Neuronal stem cell (in vitro differentiated cells): ENCODE measurements at regions not wholly inside any gene's neighbourhood (a gene's known extent, or its start where the extent isn't known, plus 50 kb on each side); places are given as distances from the start of the nearest gene placed in this dataset.
"Not testable (repeated sequence)": the region's sequence is repeated elsewhere in the genome, so short reads cannot be mapped to it uniquely, and the experiment has no call there.

Experiments
- DNase-seq: peaks from one replicate; pipeline ENCODE4 v3.0.0-alpha.2; 2013; ENCODE audit warnings: low spot score
- H2AFZ ChIP-seq: one replicate; pipeline ENCODE4 v1.6.1; 2013; ENCODE audit warnings: mild to moderate bottlenecking, low read length, inconsistent platforms
- H2AK5ac ChIP-seq: 2 replicates; pipeline ENCODE4 v1.6.1; 2013; ENCODE audit warnings: low read depth, mild to moderate bottlenecking, inconsistent platforms, low read length, moderate library complexity, mixed read lengths
- H2BK120ac ChIP-seq: 2 replicates; pipeline ENCODE4 v1.6.1; 2013; ENCODE audit warnings: low read depth, mild to moderate bottlenecking, inconsistent platforms, low read length, moderate library complexity, mixed read lengths
- H2BK12ac ChIP-seq: one replicate; pipeline ENCODE4 v1.6.1; 2013; ENCODE audit warnings: low read length, inconsistent platforms
- H2BK15ac ChIP-seq: 2 replicates; pipeline ENCODE4 v1.6.1; 2013; ENCODE audit warnings: mild to moderate bottlenecking, low read length, inconsistent platforms, mixed read lengths
- H2BK5ac ChIP-seq: one replicate; pipeline ENCODE4 v1.6.1; 2013; ENCODE audit warnings: inconsistent platforms, mild to moderate bottlenecking, low read length, moderate library complexity
- H3K14ac ChIP-seq: one replicate; pipeline ENCODE4 v1.6.1; 2013; ENCODE audit warnings: low read length, inconsistent platforms
- H3K18ac ChIP-seq: 2 replicates; pipeline ENCODE4 v1.6.1; 2013; ENCODE audit warnings: low read length, inconsistent platforms
- H3K23ac ChIP-seq: 2 replicates; pipeline ENCODE4 v1.6.1; 2013; ENCODE audit warnings: low read depth, mild to moderate bottlenecking, mixed read lengths, low read length, inconsistent platforms; ENCODE audit not compliant: poor library complexity
- H3K27ac ChIP-seq: replicated peaks from 3 replicates; pipeline ENCODE4 v1.5.1; 2013; ENCODE audit warnings: low read length, inconsistent platforms
- H3K27me3 ChIP-seq, 3 experiments: 2 replicates each; pipeline ENCODE4 v1.6.1; 2013; ENCODE audit warnings: low read length in 3 of 3, mild to moderate bottlenecking in 2 of 3, inconsistent platforms in 1 of 3, low read depth in 1 of 3, mixed read lengths in 1 of 3, moderate library complexity in 1 of 3; ENCODE audit not compliant: control insufficient read depth in 3 of 3, insufficient read depth in 3 of 3
- H3K36me3 ChIP-seq, 2 donors: replicated peaks in 1 of 2; 2 replicates each; pipeline ENCODE4 v1.6.1; 2013; ENCODE audit warnings: low read length in 2 of 2; ENCODE audit not compliant: control insufficient read depth in 2 of 2, insufficient read depth in 2 of 2
- H3K4ac ChIP-seq: 2 replicates; pipeline ENCODE4 v1.6.1; 2013; ENCODE audit warnings: inconsistent platforms, mild to moderate bottlenecking, low read length, moderate library complexity
- H3K4me1 ChIP-seq, 2 donors: 1 replicate in 1 of 2; 2 replicates in 1 of 2; pipeline ENCODE4 v1.6.1; 2013; ENCODE audit warnings: low read length in 2 of 2, low read depth in 1 of 2; ENCODE audit not compliant: control insufficient read depth in 2 of 2, insufficient read depth in 1 of 2
- H3K4me2 ChIP-seq: one replicate; pipeline ENCODE4 v1.6.1; 2013; ENCODE audit warnings: mild to moderate bottlenecking, low read length, inconsistent platforms; ENCODE audit not compliant: insufficient read depth, poor library complexity, severe bottlenecking
- H3K4me3 ChIP-seq, 2 donors: 2 replicates each; pipeline ENCODE4 v1.5.1; 2013; ENCODE audit warnings: low read length in 2 of 2, mild to moderate bottlenecking in 2 of 2, inconsistent platforms in 1 of 2, moderate library complexity in 1 of 2
- H3K79me1 ChIP-seq: one replicate; pipeline ENCODE4 v1.6.1; 2013; ENCODE audit warnings: low read depth, mild to moderate bottlenecking, inconsistent platforms, low read length, moderate library complexity
- H3K9ac ChIP-seq: one replicate; pipeline ENCODE4 v1.6.1; 2013; ENCODE audit warnings: mild to moderate bottlenecking, low read depth, low read length, inconsistent platforms; ENCODE audit not compliant: poor library complexity
- H3K9me3 ChIP-seq, 2 donors: replicated peaks in 1 of 2; 2 replicates each; pipeline versions ENCODE3 to v1.6.1; 2013; ENCODE audit warnings: low read length in 2 of 2, mild to moderate bottlenecking in 2 of 2, inconsistent platforms in 1 of 2, low read depth in 1 of 2, mixed read lengths in 1 of 2, moderate library complexity in 1 of 2; ENCODE audit not compliant: control insufficient read depth in 2 of 2, insufficient read depth in 1 of 2
- H4K8ac ChIP-seq: one replicate; pipeline ENCODE4 v1.6.1; 2013; ENCODE audit warnings: low read depth, mild to moderate bottlenecking, inconsistent platforms, low read length, moderate library complexity
- H4K91ac ChIP-seq: one replicate; pipeline ENCODE4 v1.6.1; 2013; ENCODE audit warnings: low read length, low read depth, mild to moderate bottlenecking, inconsistent platforms; ENCODE audit not compliant: poor library complexity
- WGBS, 2 donors: extraction: QIAGEN DNeasy Blood & Tissue Kit; methylation state at CpG; one replicate each; pipeline ENCODE4 v1.1.7; 2013; ENCODE audit warnings: missing lambda C conversion rate in 2 of 2, mixed read lengths in 1 of 2; ENCODE audit not compliant: insufficient read length in 2 of 2, insufficient replicate concordance in 1 of 2; ENCODE audit errors: extremely low coverage in 2 of 2; 5-methylcytosine and 5-hydroxymethylcytosine counted together

DNA sequence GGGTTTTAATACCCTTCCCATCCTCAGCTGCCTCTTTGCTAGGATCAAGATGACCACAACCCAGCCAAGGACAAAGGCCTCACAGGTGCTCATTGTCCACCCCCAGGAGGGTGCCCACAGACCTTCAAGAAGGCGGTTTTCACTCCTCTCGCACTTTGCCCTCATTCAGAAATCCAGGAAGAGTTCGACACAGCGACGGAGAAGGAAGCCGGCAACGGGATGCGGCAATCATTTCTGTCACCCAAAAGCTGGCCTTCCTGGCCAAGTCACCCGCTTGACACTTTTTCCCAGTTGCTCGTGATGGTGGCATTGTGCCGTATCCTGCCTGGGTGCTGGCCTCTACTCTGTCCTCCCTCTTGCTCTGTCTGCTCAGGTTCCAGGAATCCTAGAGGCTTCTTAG is 293.0 kb upstream of the ZNF337 start:
- not testable (repeated sequence) for H2BK12ac ChIP-seq, H4K91ac ChIP-seq, H3K4me1 ChIP-seq, H3K23ac ChIP-seq, H3K18ac ChIP-seq, H3K4ac ChIP-seq, H3K36me3 ChIP-seq, H3K4me3 ChIP-seq, H3K27ac ChIP-seq, H3K14ac ChIP-seq, H3K9me3 ChIP-seq, H3K27me3 ChIP-seq, H2BK120ac ChIP-seq, H3K4me2 ChIP-seq, H2BK15ac ChIP-seq, DNase-seq, H3K79me1 ChIP-seq, H2BK5ac ChIP-seq, H3K9ac ChIP-seq, H4K8ac ChIP-seq, H2AK5ac ChIP-seq, H2AFZ ChIP-seq
- WGBS, 2 donors = no CpG with 5 or more reads among the region's 11 CpGs

DNA sequence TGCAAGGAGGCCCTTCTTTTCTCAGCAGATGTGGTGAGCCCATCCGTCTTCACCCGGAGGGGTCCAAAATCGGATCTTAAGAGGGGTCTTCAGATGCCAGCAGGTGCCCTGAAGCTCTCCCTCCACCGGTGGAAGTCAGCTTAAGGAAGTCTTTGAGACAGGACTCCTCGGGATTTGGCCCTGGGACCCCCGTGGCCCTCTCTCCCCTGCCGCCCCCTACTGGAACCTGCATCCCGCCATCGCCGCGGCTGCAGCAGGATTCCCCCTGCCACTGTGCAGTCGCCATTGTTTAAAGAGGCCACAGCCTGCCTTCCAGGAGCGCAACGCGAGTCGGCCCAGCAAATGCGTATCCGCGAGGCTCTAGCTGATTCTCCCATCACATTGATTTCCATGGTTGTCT is 292.5 kb upstream of the ZNF337 start:
- Histone ChIP-seq H3K27ac (no peak overlapping the region), H3K4ac (no peak overlapping the region), H3K23ac (no peak overlapping the region), H3K27me3 (no peaks in the 10 kb centered on the region), H2BK120ac (no peak overlapping the region), H3K36me3 (no peaks in the 10 kb centered on the region), H4K91ac (no peak overlapping the region), H3K18ac (peak overlapping the region; percentile 28), H2AFZ (no peak overlapping the region), H3K9me3 (no peaks in the 10 kb centered on the region), H4K8ac (no peak overlapping the region), H3K14ac (no peak overlapping the region), H3K9ac (no peak overlapping the region), H3K4me2 (no peak overlapping the region), H2BK5ac (no peak overlapping the region), H3K79me1 (no peaks in the 10 kb centered on the region), H3K4me1 (no peaks in the 10 kb centered on the region), H2AK5ac (no peak overlapping the region), H2BK15ac (no peak overlapping the region), H3K4me3 (no peak overlapping the region), H2BK12ac (no peak overlapping the region)
- no CpG with 5 or more reads among the region's 19 CpGs for WGBS, 2 donors
- DNase-seq = no peak

GRCh38 chr20:25987928-25988560 is 291.4 kb upstream of the ZNF337 start:
- not testable (repeated sequence) for H3K27ac ChIP-seq, H2BK5ac ChIP-seq, H4K91ac ChIP-seq, H2AK5ac ChIP-seq, H3K4me1 ChIP-seq, H2AFZ ChIP-seq, H2BK12ac ChIP-seq, H2BK120ac ChIP-seq, H3K27me3 ChIP-seq, H3K23ac ChIP-seq, H3K4ac ChIP-seq, H3K9ac ChIP-seq, H3K4me3 ChIP-seq, DNase-seq, H3K9me3 ChIP-seq, H2BK15ac ChIP-seq, H3K14ac ChIP-seq, H3K4me2 ChIP-seq, H4K8ac ChIP-seq, H3K79me1 ChIP-seq, H3K18ac ChIP-seq, H3K36me3 ChIP-seq
- no CpG with 5 or more reads among the region's 14 CpGs for WGBS, 2 donors

DNA sequence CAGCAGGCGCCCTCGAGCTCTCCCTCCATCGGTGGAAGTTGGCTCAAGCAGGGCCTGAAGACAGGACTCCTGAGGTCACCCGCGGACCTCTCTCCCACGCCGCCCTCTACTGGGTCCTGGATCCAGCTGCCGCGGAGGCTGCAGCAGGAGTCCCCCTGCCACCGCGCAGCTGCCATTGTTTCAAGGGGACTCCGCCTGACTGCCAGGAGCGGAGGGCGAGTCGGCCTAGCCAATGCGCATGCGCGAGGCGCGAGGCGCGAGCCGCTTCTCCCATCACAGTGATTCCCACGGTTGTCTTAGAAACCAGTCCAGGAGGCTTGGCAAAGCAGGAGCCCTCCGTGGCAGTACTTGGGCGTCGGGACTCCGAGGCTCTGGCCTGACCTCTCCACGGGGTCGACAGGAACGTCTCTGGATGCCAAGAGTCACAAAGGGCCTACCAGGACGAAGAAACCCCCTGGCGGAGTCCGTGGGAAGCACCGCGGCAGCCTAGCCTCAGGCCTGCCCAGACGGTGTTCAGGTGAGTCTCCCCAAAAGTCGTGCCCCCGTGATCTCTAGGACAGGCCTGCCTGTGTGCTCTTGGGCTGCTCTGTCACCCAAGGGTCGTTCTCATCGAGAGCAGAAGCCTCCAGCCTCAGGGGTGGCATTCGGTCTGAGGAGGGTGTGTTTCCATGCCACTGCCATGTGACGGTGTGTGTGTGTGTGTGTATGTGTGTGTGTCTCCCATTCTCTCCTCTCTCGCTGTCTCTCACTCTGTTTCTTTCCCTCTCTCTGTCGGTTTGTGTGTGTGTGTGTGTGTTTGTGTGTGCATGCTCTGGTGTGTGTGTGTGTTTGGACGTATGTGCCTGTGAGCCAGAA is 290.6 kb upstream of the ZNF337 start:
- no peak overlapping the region for H3K9ac ChIP-seq
- no CpG with 5 or more reads among the region's 46 CpGs for WGBS, 2 donors
- no peak overlapping the region for H2AFZ ChIP-seq
- no peak overlapping the region for H3K4ac ChIP-seq
- DNase-seq = no peak
- no peaks in the 10 kb centered on the region for H3K79me1 ChIP-seq
- H2BK120ac ChIP-seq = no peak overlapping the region
- H3K4me1 ChIP-seq = no peaks in the 10 kb centered on the region
- H3K9me3 ChIP-seq = no peaks in the 10 kb centered on the region
- no peak overlapping the region for H3K27ac ChIP-seq
- peak overlapping the region; percentile 48 for H3K18ac ChIP-seq
- H2BK5ac ChIP-seq = no peak overlapping the region
- H2BK15ac ChIP-seq = no peak overlapping the region
- no peak overlapping the region for H2AK5ac ChIP-seq
- H3K36me3 ChIP-seq = no peaks in the 10 kb centered on the region
- peak overlapping the region; percentile 71 for H3K14ac ChIP-seq
- no peak overlapping the region for H2BK12ac ChIP-seq
- no peak overlapping the region for H3K4me3 ChIP-seq
- H4K8ac ChIP-seq = no peak overlapping the region
- no peak overlapping the region for H3K4me2 ChIP-seq
- H4K91ac ChIP-seq = no peak overlapping the region
- no peaks in the 10 kb centered on the region for H3K27me3 ChIP-seq
- H3K23ac ChIP-seq = no peak overlapping the region
